Activated T-cell treated with anti-CD3 and anti-CD28 coated beads, Interleukin-2, amount 50 U/mL, for 24 hours (primary cell): ENCODE measurements at regions not wholly inside any gene's neighbourhood (a gene's known extent, or its start where the extent isn't known, plus 50 kb on each side); places are given as distances from the start of the nearest gene placed in this dataset.

Experiments used
- DNase-seq: peaks from one replicate; pipeline ENCODE4 v3.0.0-alpha.2; 2020
- H3K27ac Mint-ChIP-seq: 2 replicates; pipeline ENCODE4 v1.8.0; 2020; ENCODE audit warnings: mild to moderate bottlenecking, mixed read lengths
- H3K27me3 Mint-ChIP-seq: 2 replicates; pipeline ENCODE4 v1.8.0; 2020; ENCODE audit warnings: mixed read lengths
- H3K36me3 Mint-ChIP-seq: 2 replicates; pipeline ENCODE4 v1.8.0; 2020; ENCODE audit warnings: low read depth, mixed read lengths
- H3K4me1 Mint-ChIP-seq: 2 replicates; pipeline ENCODE4 v1.8.0; 2020; ENCODE audit warnings: low read depth, mixed read lengths
- H3K4me3 Mint-ChIP-seq: 2 replicates; pipeline ENCODE4 v1.8.0; 2020; ENCODE audit warnings: mild to moderate bottlenecking, moderate library complexity, mixed read lengths
- H3K9me3 Mint-ChIP-seq: 2 replicates; pipeline ENCODE4 v1.8.0; 2020; ENCODE audit warnings: mixed read lengths

GRCh38 chr5:98268162-98268860 is 505.2 kb upstream of the RGMB start:
- peaks cover 4% of the 10 kb centered on the region for H3K9me3 Mint-ChIP-seq
- H3K36me3 Mint-ChIP-seq, result no peaks in the 10 kb centered on the region
- no peaks in the 10 kb centered on the region for H3K27me3 Mint-ChIP-seq
- H3K4me3 Mint-ChIP-seq, result no peak overlapping the region
- H3K4me1 Mint-ChIP-seq, result no peaks in the 10 kb centered on the region
- no peak overlapping the region for H3K27ac Mint-ChIP-seq
- no peak for DNase-seq

- Mint-ChIP-seq H3K27ac (no peak overlapping the region), H3K9me3 (peaks cover 2% of the 10 kb centered on the region), H3K4me1 (no peaks in the 10 kb centered on the region), H3K4me3 (no peak overlapping the region), H3K27me3 (no peaks in the 10 kb centered on the region), H3K36me3 (no peaks in the 10 kb centered on the region)
- no peak for DNase-seq
Measured at GRCh38 chr5:98275980-98276379, 497.5 kb upstream of the RGMB start.

GRCh38 chr5:98282521-98282920 is 490.9 kb upstream of the RGMB start:
- Mint-ChIP-seq H3K27me3 (no peaks in the 10 kb centered on the region), H3K4me3 (no peak overlapping the region), H3K4me1 (no peaks in the 10 kb centered on the region), H3K27ac (no peak overlapping the region), H3K9me3 (no peaks in the 10 kb centered on the region), H3K36me3 (no peaks in the 10 kb centered on the region)
- DNase-seq, result no peak

GRCh38 chr5:98292496-98292895 is 481.0 kb upstream of the RGMB start:
- H3K4me1 Mint-ChIP-seq, result no peaks in the 10 kb centered on the region
- DNase-seq, result no peak

GRCh38 chr5:98296426-98296825 is 477.0 kb upstream of the RGMB start:
- no peaks in the 10 kb centered on the region for H3K36me3 Mint-ChIP-seq
- no peaks in the 10 kb centered on the region for H3K27me3 Mint-ChIP-seq
- H3K27ac Mint-ChIP-seq, result no peak overlapping the region

More at GRCh38 chr5:98292496-98292895, 481.0 kb upstream of the RGMB start:
- no peaks in the 10 kb centered on the region for H3K36me3 Mint-ChIP-seq
- H3K9me3 Mint-ChIP-seq, result no peaks in the 10 kb centered on the region
- no peak overlapping the region for H3K4me3 Mint-ChIP-seq
- H3K27me3 Mint-ChIP-seq, result no peaks in the 10 kb centered on the region
- no peak overlapping the region for H3K27ac Mint-ChIP-seq

GRCh38 chr5:98299435-98299834 is 474.0 kb upstream of the RGMB start:
- DNase-seq, result no peak
- Mint-ChIP-seq H3K27ac (no peak overlapping the region), H3K9me3 (no peaks in the 10 kb centered on the region), H3K27me3 (no peaks in the 10 kb centered on the region), H3K36me3 (no peaks in the 10 kb centered on the region), H3K4me1 (no peaks in the 10 kb centered on the region), H3K4me3 (no peak overlapping the region)

More at GRCh38 chr5:98296426-98296825, 477.0 kb upstream of the RGMB start:
- H3K4me1 Mint-ChIP-seq, result no peaks in the 10 kb centered on the region
- no peaks in the 10 kb centered on the region for H3K9me3 Mint-ChIP-seq
- DNase-seq, result no peak
- H3K4me3 Mint-ChIP-seq, result no peak overlapping the region

GRCh38 chr5:98301547-98301946 is 471.9 kb upstream of the RGMB start:
- no peak overlapping the region for H3K4me3 Mint-ChIP-seq
- no peaks in the 10 kb centered on the region for H3K9me3 Mint-ChIP-seq
- H3K4me1 Mint-ChIP-seq, result no peaks in the 10 kb centered on the region
- no peak for DNase-seq
- H3K27me3 Mint-ChIP-seq, result no peaks in the 10 kb centered on the region
- H3K27ac Mint-ChIP-seq, result no peak overlapping the region
- no peaks in the 10 kb centered on the region for H3K36me3 Mint-ChIP-seq

GRCh38 chr5:98307811-98308210 is 465.7 kb upstream of the RGMB start:
- Mint-ChIP-seq H3K27me3 (no peaks in the 10 kb centered on the region), H3K4me1 (peaks cover 10% of the 10 kb centered on the region)

GRCh38 chr5:98308231-98308630 is 465.2 kb upstream of the RGMB start:
- H3K4me1 Mint-ChIP-seq, result peaks cover 10% of the 10 kb centered on the region
- no peaks in the 10 kb centered on the region for H3K9me3 Mint-ChIP-seq
- DNase-seq, result no peak
- no peaks in the 10 kb centered on the region for H3K36me3 Mint-ChIP-seq
- no peak overlapping the region for H3K27ac Mint-ChIP-seq
- H3K27me3 Mint-ChIP-seq, result no peaks in the 10 kb centered on the region
- H3K4me3 Mint-ChIP-seq, result no peak overlapping the region

More at GRCh38 chr5:98307811-98308210, 465.7 kb upstream of the RGMB start:
- no peak overlapping the region for H3K4me3 Mint-ChIP-seq
- H3K9me3 Mint-ChIP-seq, result no peaks in the 10 kb centered on the region
- no peak for DNase-seq
- H3K27ac Mint-ChIP-seq, result no peak overlapping the region
- H3K36me3 Mint-ChIP-seq, result no peaks in the 10 kb centered on the region

GRCh38 chr5:98308960-98309359 is 464.5 kb upstream of the RGMB start:
- H3K36me3 Mint-ChIP-seq, result no peaks in the 10 kb centered on the region
- no peak overlapping the region for H3K27ac Mint-ChIP-seq
- DNase-seq, result no peak
- no peaks in the 10 kb centered on the region for H3K9me3 Mint-ChIP-seq
- no peak overlapping the region for H3K4me3 Mint-ChIP-seq
- peaks cover 10% of the 10 kb centered on the region for H3K4me1 Mint-ChIP-seq
- no peaks in the 10 kb centered on the region for H3K27me3 Mint-ChIP-seq

- H3K36me3 Mint-ChIP-seq, result no peaks in the 10 kb centered on the region
- no peaks in the 10 kb centered on the region for H3K27me3 Mint-ChIP-seq
- peak overlapping the region; percentile 15 for H3K27ac Mint-ChIP-seq
- no peak for DNase-seq
- H3K9me3 Mint-ChIP-seq, result no peaks in the 10 kb centered on the region
- H3K4me3 Mint-ChIP-seq, result no peak overlapping the region
- peaks cover 10% of the 10 kb centered on the region for H3K4me1 Mint-ChIP-seq
Measured at GRCh38 chr5:98309785-98310598, 463.5 kb upstream of the RGMB start.

- DNase-seq, result no peak
- no peaks in the 10 kb centered on the region for H3K27me3 Mint-ChIP-seq
Measured at GRCh38 chr5:98314292-98314691, 459.2 kb upstream of the RGMB start.

GRCh38 chr5:98318386-98318785 is 455.1 kb upstream of the RGMB start:
- Mint-ChIP-seq H3K27me3 (no peaks in the 10 kb centered on the region), H3K4me1 (no peaks in the 10 kb centered on the region), H3K4me3 (no peak overlapping the region), H3K27ac (no peak overlapping the region), H3K36me3 (no peaks in the 10 kb centered on the region), H3K9me3 (no peaks in the 10 kb centered on the region)
- DNase-seq, result no peak

More at GRCh38 chr5:98314292-98314691, 459.2 kb upstream of the RGMB start:
- no peaks in the 10 kb centered on the region for H3K9me3 Mint-ChIP-seq
- peaks cover 8% of the 10 kb centered on the region for H3K4me1 Mint-ChIP-seq
- no peak overlapping the region for H3K27ac Mint-ChIP-seq
- no peak overlapping the region for H3K4me3 Mint-ChIP-seq
- H3K36me3 Mint-ChIP-seq, result no peaks in the 10 kb centered on the region

GRCh38 chr5:98319299-98320011 is 454.0 kb upstream of the RGMB start:
- Mint-ChIP-seq H3K4me3 (no peak overlapping the region), H3K27ac (no peak overlapping the region), H3K36me3 (no peaks in the 10 kb centered on the region), H3K4me1 (no peaks in the 10 kb centered on the region), H3K27me3 (no peaks in the 10 kb centered on the region), H3K9me3 (no peaks in the 10 kb centered on the region)
- DNase-seq, result no peak

- no peaks in the 10 kb centered on the region for H3K4me1 Mint-ChIP-seq
- H3K36me3 Mint-ChIP-seq, result no peaks in the 10 kb centered on the region
- no peak overlapping the region for H3K27ac Mint-ChIP-seq
- H3K9me3 Mint-ChIP-seq, result no peaks in the 10 kb centered on the region
- no peak overlapping the region for H3K4me3 Mint-ChIP-seq
- H3K27me3 Mint-ChIP-seq, result no peaks in the 10 kb centered on the region
- no peak for DNase-seq
Measured at GRCh38 chr5:98320343-98320742, 453.1 kb upstream of the RGMB start.
